ENCODE measurements at regions not wholly inside any gene's neighbourhood (a gene's known extent, or its start where the extent isn't known, plus 50 kb on each side); places are given as distances from the start of the nearest gene placed in this dataset.

- H3K9ac ChIP-seq (ENCODE audit: low read depth, low read length), result no peak overlapping the region
- H3K9me3 ChIP-seq (replicated peaks; ENCODE audit: low read length), result peaks cover 9% of the 10 kb centered on the region
- H3K4me3 ChIP-seq (ENCODE audit: low read length), result no peak overlapping the region
- H3K4me2 ChIP-seq (ENCODE audit: low read length), result no peak overlapping the region
- no peaks in the 10 kb centered on the region for H3K4me1 ChIP-seq (ENCODE audit: control insufficient read depth, insufficient read depth, low read length)
- no peaks in the 10 kb centered on the region for H3K36me3 ChIP-seq (ENCODE audit: insufficient read depth, low read length)
- H3K27me3 ChIP-seq (ENCODE audit: control insufficient read depth, insufficient read depth, low read length), result no peaks in the 10 kb centered on the region
Observed at GRCh38 chr21:19245188-19245580, 841.6 kb upstream of the TMPRSS15 start.

- Histone ChIP-seq H3K9me3 (replicated peaks; ENCODE audit: low read length) (peaks cover 13% of the 10 kb centered on the region), H3K27me3 (ENCODE audit: control insufficient read depth, insufficient read depth, low read length) (no peaks in the 10 kb centered on the region), H3K4me1 (ENCODE audit: control insufficient read depth, insufficient read depth, low read length) (no peaks in the 10 kb centered on the region), H3K36me3 (ENCODE audit: insufficient read depth, low read length) (no peaks in the 10 kb centered on the region), H3K4me2 (ENCODE audit: low read length) (no peak overlapping the region), H3K9ac (ENCODE audit: low read depth, low read length) (no peak overlapping the region), H3K4me3 (ENCODE audit: low read length) (no peak overlapping the region)
Observed at GRCh38 chr21:19246018-19246417, 842.4 kb upstream of the TMPRSS15 start.

- no peak overlapping the region for H3K9ac ChIP-seq (ENCODE audit: low read depth, low read length)
- H3K4me1 ChIP-seq (ENCODE audit: control insufficient read depth, insufficient read depth, low read length), result no peaks in the 10 kb centered on the region
- no peaks in the 10 kb centered on the region for H3K27me3 ChIP-seq (ENCODE audit: control insufficient read depth, insufficient read depth, low read length)
- H3K36me3 ChIP-seq (ENCODE audit: insufficient read depth, low read length), result no peaks in the 10 kb centered on the region
- no peaks in the 10 kb centered on the region for H3K9me3 ChIP-seq (replicated peaks; ENCODE audit: low read length)
- H3K4me2 ChIP-seq (ENCODE audit: low read length), result no peak overlapping the region
- H3K4me3 ChIP-seq (ENCODE audit: low read length), result no peak overlapping the region
Observed at GRCh38 chr21:19256934-19257660, 853.5 kb upstream of the TMPRSS15 start.

- Histone ChIP-seq H3K9ac (ENCODE audit: low read depth, low read length) (no peak overlapping the region), H3K9me3 (replicated peaks; ENCODE audit: low read length) (no peaks in the 10 kb centered on the region), H3K4me1 (ENCODE audit: control insufficient read depth, insufficient read depth, low read length) (no peaks in the 10 kb centered on the region), H3K4me2 (ENCODE audit: low read length) (no peak overlapping the region), H3K36me3 (ENCODE audit: insufficient read depth, low read length) (no peaks in the 10 kb centered on the region), H3K27me3 (ENCODE audit: control insufficient read depth, insufficient read depth, low read length) (no peaks in the 10 kb centered on the region), H3K4me3 (ENCODE audit: low read length) (no peak overlapping the region)
Observed at GRCh38 chr21:19261731-19262376, 858.3 kb upstream of the TMPRSS15 start.

GRCh38 chr21:19266636-19267035 lies 863.1 kb upstream of the TMPRSS15 start:
- no peak overlapping the region for H3K4me2 ChIP-seq (ENCODE audit: low read length)
- H3K36me3 ChIP-seq (ENCODE audit: insufficient read depth, low read length), result no peaks in the 10 kb centered on the region
- no peak overlapping the region for H3K4me3 ChIP-seq (ENCODE audit: low read length)
- H3K27me3 ChIP-seq (ENCODE audit: control insufficient read depth, insufficient read depth, low read length), result no peaks in the 10 kb centered on the region
- H3K4me1 ChIP-seq (ENCODE audit: control insufficient read depth, insufficient read depth, low read length), result no peaks in the 10 kb centered on the region
- no peak overlapping the region for H3K9ac ChIP-seq (ENCODE audit: low read depth, low read length)
- H3K9me3 ChIP-seq (replicated peaks; ENCODE audit: low read length), result no peaks in the 10 kb centered on the region

- no peaks in the 10 kb centered on the region for H3K36me3 ChIP-seq (ENCODE audit: insufficient read depth, low read length)
- no peak overlapping the region for H3K4me2 ChIP-seq (ENCODE audit: low read length)
- H3K9me3 ChIP-seq (replicated peaks; ENCODE audit: low read length), result no peaks in the 10 kb centered on the region
- H3K4me3 ChIP-seq (ENCODE audit: low read length), result no peak overlapping the region
- no peaks in the 10 kb centered on the region for H3K4me1 ChIP-seq (ENCODE audit: control insufficient read depth, insufficient read depth, low read length)
- H3K27me3 ChIP-seq (ENCODE audit: control insufficient read depth, insufficient read depth, low read length), result no peaks in the 10 kb centered on the region
- H3K9ac ChIP-seq (ENCODE audit: low read depth, low read length), result no peak overlapping the region
Observed at GRCh38 chr21:19268686-19269085, 865.1 kb upstream of the TMPRSS15 start.

- Histone ChIP-seq H3K4me1 (ENCODE audit: control insufficient read depth, insufficient read depth, low read length) (no peaks in the 10 kb centered on the region), H3K9me3 (replicated peaks; ENCODE audit: low read length) (no peaks in the 10 kb centered on the region), H3K27me3 (ENCODE audit: control insufficient read depth, insufficient read depth, low read length) (no peaks in the 10 kb centered on the region), H3K4me3 (ENCODE audit: low read length) (no peak overlapping the region), H3K4me2 (ENCODE audit: low read length) (no peak overlapping the region), H3K9ac (ENCODE audit: low read depth, low read length) (no peak overlapping the region), H3K36me3 (ENCODE audit: insufficient read depth, low read length) (no peaks in the 10 kb centered on the region)
Observed at GRCh38 chr21:19275065-19275464, 871.5 kb upstream of the TMPRSS15 start.

GRCh38 chr21:19276665-19277064 lies 873.1 kb upstream of the TMPRSS15 start:
- Histone ChIP-seq H3K4me2 (ENCODE audit: low read length) (no peak overlapping the region), H3K4me1 (ENCODE audit: control insufficient read depth, insufficient read depth, low read length) (no peaks in the 10 kb centered on the region)

GRCh38 chr21:19286876-19287275 lies 883.3 kb upstream of the TMPRSS15 start:
- Histone ChIP-seq H3K4me3 (ENCODE audit: low read length) (no peak overlapping the region), H3K9ac (ENCODE audit: low read depth, low read length) (no peak overlapping the region), H3K4me1 (ENCODE audit: control insufficient read depth, insufficient read depth, low read length) (no peaks in the 10 kb centered on the region), H3K9me3 (replicated peaks; ENCODE audit: low read length) (no peaks in the 10 kb centered on the region), H3K27me3 (ENCODE audit: control insufficient read depth, insufficient read depth, low read length) (no peaks in the 10 kb centered on the region), H3K4me2 (ENCODE audit: low read length) (no peak overlapping the region), H3K36me3 (ENCODE audit: insufficient read depth, low read length) (no peaks in the 10 kb centered on the region)

More at GRCh38 chr21:19276665-19277064, 873.1 kb upstream of the TMPRSS15 start:
- Histone ChIP-seq H3K36me3 (ENCODE audit: insufficient read depth, low read length) (no peaks in the 10 kb centered on the region), H3K27me3 (ENCODE audit: control insufficient read depth, insufficient read depth, low read length) (no peaks in the 10 kb centered on the region), H3K4me3 (ENCODE audit: low read length) (no peak overlapping the region), H3K9ac (ENCODE audit: low read depth, low read length) (no peak overlapping the region), H3K9me3 (replicated peaks; ENCODE audit: low read length) (no peaks in the 10 kb centered on the region)

- Histone ChIP-seq H3K9ac (ENCODE audit: low read depth, low read length) (no peak overlapping the region), H3K4me1 (ENCODE audit: control insufficient read depth, insufficient read depth, low read length) (no peaks in the 10 kb centered on the region), H3K4me3 (ENCODE audit: low read length) (no peak overlapping the region), H3K27me3 (ENCODE audit: control insufficient read depth, insufficient read depth, low read length) (no peaks in the 10 kb centered on the region), H3K4me2 (ENCODE audit: low read length) (no peak overlapping the region), H3K36me3 (ENCODE audit: insufficient read depth, low read length) (no peaks in the 10 kb centered on the region), H3K9me3 (replicated peaks; ENCODE audit: low read length) (no peaks in the 10 kb centered on the region)
Observed at GRCh38 chr21:19290328-19290727, 886.7 kb upstream of the TMPRSS15 start.

- H3K36me3 ChIP-seq (ENCODE audit: insufficient read depth, low read length), result no peaks in the 10 kb centered on the region
- H3K9me3 ChIP-seq (replicated peaks; ENCODE audit: low read length), result no peaks in the 10 kb centered on the region
- H3K4me2 ChIP-seq (ENCODE audit: low read length), result no peak overlapping the region
- no peak overlapping the region for H3K9ac ChIP-seq (ENCODE audit: low read depth, low read length)
- no peak overlapping the region for H3K4me3 ChIP-seq (ENCODE audit: low read length)
- no peaks in the 10 kb centered on the region for H3K27me3 ChIP-seq (ENCODE audit: control insufficient read depth, insufficient read depth, low read length)
- H3K4me1 ChIP-seq (ENCODE audit: control insufficient read depth, insufficient read depth, low read length), result no peaks in the 10 kb centered on the region
Observed at GRCh38 chr21:19320291-19320690, 916.7 kb upstream of the TMPRSS15 start.

- Histone ChIP-seq H3K9ac (ENCODE audit: low read depth, low read length) (no peak overlapping the region), H3K4me1 (ENCODE audit: control insufficient read depth, insufficient read depth, low read length) (no peaks in the 10 kb centered on the region), H3K36me3 (ENCODE audit: insufficient read depth, low read length) (no peaks in the 10 kb centered on the region), H3K4me3 (ENCODE audit: low read length) (no peak overlapping the region), H3K4me2 (ENCODE audit: low read length) (no peak overlapping the region), H3K27me3 (ENCODE audit: control insufficient read depth, insufficient read depth, low read length) (no peaks in the 10 kb centered on the region), H3K9me3 (replicated peaks; ENCODE audit: low read length) (no peaks in the 10 kb centered on the region)
Observed at GRCh38 chr21:19321688-19322087, 918.1 kb upstream of the TMPRSS15 start.

Data from skeletal muscle satellite cell (primary cell).